Fibroblast of peridontal ligament (primary cell): ENCODE measurements at regions not wholly inside any gene's neighbourhood (a gene's known extent, or its start where the extent isn't known, plus 50 kb on each side); places are given as distances from the start of the nearest gene placed in this dataset.
"Not testable (repeated sequence)": the region's sequence is repeated elsewhere in the genome, so short reads cannot be mapped to it uniquely, and the experiment has no call there.

Experiments used
- DNase-seq: peaks from one replicate; pipeline ENCODE4 v3.0.0-alpha.2; 2010; ENCODE audit errors: extremely low read depth

- no peak for DNase-seq
Measured at GRCh38 chr5:172548981-172549687, 91.9 kb upstream of the NEURL1B start.

GRCh38 chr5:172548311-172548731, 92.7 kb upstream of the NEURL1B start:
- no peak for DNase-seq

GRCh38 chr5:172546196-172546595, 91.9 kb upstream of the SH3PXD2B start:
- DNase-seq = no peak

GRCh38 chr5:172545291-172545801, 91.0 kb upstream of the SH3PXD2B start:
- no peak for DNase-seq

DNA sequence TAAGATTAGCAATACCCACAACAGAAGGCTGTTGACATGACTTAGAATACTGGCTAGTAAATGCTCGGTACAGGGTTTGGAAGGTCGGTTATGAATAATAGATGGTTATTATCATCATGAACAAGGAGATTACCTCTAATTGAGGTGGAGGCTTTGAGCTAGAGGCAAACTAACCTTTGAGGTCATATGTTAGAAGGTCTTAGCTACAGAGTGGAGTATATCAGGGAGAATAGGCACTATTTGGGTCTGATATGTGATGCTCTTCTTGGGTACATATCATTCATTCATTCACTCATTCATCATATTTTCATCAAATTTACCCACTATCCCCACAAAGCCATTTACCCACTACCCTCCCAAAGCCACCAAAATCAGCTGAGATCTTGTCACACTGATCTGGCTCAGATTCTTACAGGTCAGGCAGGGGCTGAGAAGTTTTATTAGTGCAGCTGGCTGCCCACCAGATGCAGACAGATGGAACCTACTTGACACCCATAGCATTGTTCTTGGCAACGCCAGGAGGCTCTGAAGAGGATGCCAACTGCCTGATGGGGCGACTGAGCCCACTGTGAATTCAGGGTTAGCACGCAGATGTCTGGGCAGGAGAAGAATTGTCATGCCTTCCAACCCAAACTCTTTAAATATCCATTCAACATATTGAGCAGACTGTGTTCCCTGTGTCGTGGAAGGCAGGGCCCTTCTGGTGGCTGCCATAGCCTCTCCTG, 90.2 kb upstream of the SH3PXD2B start:
- no peak for DNase-seq

GRCh38 chr5:172543484-172544298, 89.4 kb upstream of the SH3PXD2B start:
- no peak for DNase-seq

DNA sequence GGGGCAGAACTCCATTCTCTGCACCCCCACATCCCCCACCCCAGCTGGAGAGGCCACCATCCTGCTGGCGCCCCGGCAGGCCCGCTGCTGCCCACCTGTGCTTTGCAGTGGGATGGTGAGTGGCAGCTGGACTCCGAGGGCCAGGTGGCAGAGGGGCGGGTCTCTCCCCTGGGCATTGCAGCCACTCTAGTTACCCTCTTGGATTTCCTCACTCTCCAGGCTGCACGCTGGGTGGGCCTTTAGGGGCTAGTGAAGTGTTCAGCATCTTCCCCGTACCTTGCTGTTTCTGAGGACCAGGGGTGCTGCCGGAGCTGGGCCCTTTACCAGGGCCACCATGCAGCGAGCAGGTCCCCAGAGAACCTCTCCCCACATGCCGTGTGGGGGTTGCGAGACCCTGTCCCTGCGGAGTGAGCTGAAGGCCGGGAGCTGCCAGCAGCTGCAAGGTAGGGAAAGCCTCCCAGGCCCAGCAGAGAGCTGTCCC, 88.4 kb upstream of the SH3PXD2B start:
- no peak for DNase-seq

- DNase-seq = no peak
Measured at GRCh38 chr5:172541773-172542136, 87.4 kb upstream of the SH3PXD2B start.

- no peak for DNase-seq
Measured at GRCh38 chr5:172541099-172541772, 86.9 kb upstream of the SH3PXD2B start.

GRCh38 chr5:172540099-172540870, 86.0 kb upstream of the SH3PXD2B start:
- no peak for DNase-seq

DNA sequence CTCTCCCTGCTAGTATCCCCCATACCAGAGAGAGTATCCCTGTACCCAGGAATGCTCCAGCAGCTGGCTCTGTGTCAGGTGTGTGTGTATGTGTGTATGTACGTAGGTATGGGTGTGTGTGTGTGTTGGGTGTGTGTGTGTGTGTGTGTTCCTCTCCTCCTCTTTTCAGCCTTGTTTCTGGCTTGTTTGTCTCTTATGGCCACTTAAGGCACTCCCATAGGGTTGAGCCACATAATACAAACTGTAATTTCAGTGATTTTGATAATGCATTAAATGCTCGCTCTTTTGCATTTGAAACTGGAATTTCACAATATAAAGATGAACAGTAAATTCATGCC, 80.8 kb upstream of the SH3PXD2B start:
- DNase-seq = no peak

GRCh38 chr5:172534229-172535107, 80.1 kb upstream of the SH3PXD2B start:
- DNase-seq = no peak

DNA sequence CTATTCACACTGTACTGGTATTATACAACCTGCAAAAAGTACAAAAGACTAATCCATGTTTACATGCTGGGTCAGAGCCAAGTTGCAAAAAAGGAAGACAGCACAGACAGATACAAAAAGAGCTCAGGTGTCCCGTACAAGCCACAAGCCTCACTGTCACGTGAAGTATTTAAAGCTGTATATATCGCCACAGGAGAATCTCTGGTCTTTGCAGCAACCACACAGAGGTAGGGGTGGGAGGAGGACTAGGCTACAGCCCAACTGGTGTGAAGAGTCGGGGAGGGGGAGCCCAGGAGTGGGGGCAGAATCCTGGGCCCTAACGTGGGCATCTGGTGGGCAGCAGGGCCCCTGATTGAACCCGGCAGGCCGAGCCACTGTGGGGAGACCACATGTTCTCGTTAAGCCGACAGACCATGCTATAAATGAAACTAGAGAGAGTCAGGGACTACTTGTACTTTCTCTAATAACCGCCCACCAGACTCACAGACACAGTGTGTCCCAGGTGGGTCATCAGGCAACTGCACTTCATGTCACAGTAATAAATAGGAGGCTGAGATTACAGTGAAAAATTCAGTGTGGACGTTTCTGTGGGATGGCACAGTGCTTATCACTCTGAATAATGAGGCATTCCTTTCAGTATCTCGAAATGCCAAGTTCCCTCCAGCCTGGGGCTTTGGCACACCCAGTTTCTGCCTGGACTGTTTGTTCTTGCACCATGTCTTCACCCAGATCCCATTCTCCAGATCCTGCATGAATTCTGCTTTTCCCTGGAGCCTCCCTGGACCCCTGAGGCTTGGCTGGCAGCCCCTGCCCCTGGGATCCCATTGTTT, 79.3 kb upstream of the SH3PXD2B start:
- DNase-seq = no peak

GRCh38 chr5:172533058-172533398, 78.7 kb upstream of the SH3PXD2B start:
- DNase-seq = no peak

- not testable (repeated sequence) for DNase-seq
Measured at GRCh38 chr5:172532439-172532838, 78.1 kb upstream of the SH3PXD2B start.

DNA sequence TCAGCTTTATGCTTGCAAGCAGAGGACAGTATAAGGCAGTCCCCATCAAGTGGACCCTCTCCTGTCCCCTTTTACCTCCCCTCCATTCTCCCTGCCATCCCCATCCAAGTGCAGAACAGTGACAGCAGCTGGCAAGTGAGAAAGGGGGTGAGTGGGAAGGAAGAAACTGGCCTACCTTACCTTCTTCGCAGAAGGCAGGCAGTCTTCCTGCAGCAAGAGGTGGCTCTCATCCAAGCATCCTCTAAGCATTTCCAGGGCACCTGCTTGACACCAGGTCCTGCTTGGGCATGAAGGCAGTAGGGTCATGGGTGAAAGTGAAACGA, 77.3 kb upstream of the SH3PXD2B start:
- no peak for DNase-seq

DNA sequence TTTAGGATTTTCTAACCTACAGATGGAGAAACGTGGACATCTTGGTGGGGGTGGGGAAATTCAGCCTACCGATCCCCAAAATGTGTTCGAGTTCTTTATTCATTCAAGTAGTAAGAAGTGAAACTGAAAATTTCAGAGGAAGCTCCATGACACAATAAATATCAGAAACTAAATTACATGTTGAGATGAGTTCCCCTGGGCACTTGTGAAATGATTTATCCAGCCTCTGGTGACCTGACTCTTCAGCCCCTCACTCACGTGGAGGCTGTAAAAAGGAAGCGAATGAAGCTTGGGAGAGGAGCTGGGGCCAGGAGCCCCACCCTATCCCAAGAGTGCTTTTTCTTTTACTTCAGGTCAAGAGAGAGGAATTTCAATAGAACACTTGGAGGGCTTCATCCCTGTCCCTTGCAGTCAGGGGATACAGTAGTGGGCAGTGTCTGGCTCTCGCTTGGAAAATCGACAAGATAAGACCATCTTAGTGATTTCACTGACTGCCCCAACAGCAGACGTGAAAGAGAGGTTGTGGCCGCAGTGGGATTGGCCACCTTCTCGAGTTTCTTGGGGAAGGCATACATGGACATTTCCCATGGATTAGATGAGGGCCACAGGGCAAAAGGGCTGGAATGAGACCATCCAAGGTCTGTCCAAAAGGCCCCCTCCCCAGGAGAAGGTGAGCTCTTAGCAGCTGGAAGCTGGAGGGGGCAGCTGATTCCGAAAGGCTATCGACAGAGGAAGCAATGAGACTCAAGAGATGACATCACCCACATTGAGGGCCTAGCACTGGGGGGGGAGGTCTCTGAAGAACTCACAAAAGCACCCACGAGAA, 76.8 kb upstream of the SH3PXD2B start:
- DNase-seq = no peak

GRCh38 chr5:172530406-172530805, 76.1 kb upstream of the SH3PXD2B start:
- DNase-seq = no peak

GRCh38 chr5:172529896-172530295, 75.6 kb upstream of the SH3PXD2B start:
- no peak for DNase-seq
